NCI-H524 treated with DMSO at 0.1 percent for 48 hours (cell line): ENCODE measurements at regions not wholly inside any gene's neighbourhood (a gene's known extent, or its start where the extent isn't known, plus 50 kb on each side); places are given as distances from the start of the nearest gene placed in this dataset.

Experiments used
- DNase-seq: peaks from one replicate; lab custom pipeline; 2025; lab: John Stamatoyannopoulos, UW

- DNase-seq, result no peak
Measured at GRCh38 chr1:4270651-4271337, 370.7 kb upstream of the C1orf174 start.

- DNase-seq, result no peak
Measured at GRCh38 chr1:4271338-4271998, 371.4 kb upstream of the C1orf174 start.

GRCh38 chr1:4272568-4272967 lies 372.5 kb upstream of the C1orf174 start:
- DNase-seq, result no peak

GRCh38 chr1:4273243-4273642 lies 373.2 kb upstream of the C1orf174 start:
- DNase-seq, result no peak

GRCh38 chr1:4273747-4274146 lies 373.7 kb upstream of the C1orf174 start:
- no peak for DNase-seq

GRCh38 chr1:4275083-4275482 lies 375.0 kb upstream of the C1orf174 start:
- no peak for DNase-seq

GRCh38 chr1:4276238-4276637 lies 376.2 kb upstream of the C1orf174 start:
- DNase-seq, result no peak

GRCh38 chr1:4277598-4277997 lies 376.8 kb upstream of the AJAP1 start:
- no peak for DNase-seq

- DNase-seq, result no peak
Measured at GRCh38 chr1:4284976-4285375, 369.4 kb upstream of the AJAP1 start.

- no peak for DNase-seq
Measured at GRCh38 chr1:4292861-4293260, 361.5 kb upstream of the AJAP1 start.

- no peak for DNase-seq
Measured at GRCh38 chr1:4298361-4299083, 355.9 kb upstream of the AJAP1 start.

GRCh38 chr1:4301007-4301406 lies 353.4 kb upstream of the AJAP1 start:
- DNase-seq, result no peak

- DNase-seq, result no peak
Measured at GRCh38 chr1:4303303-4303702, 351.1 kb upstream of the AJAP1 start.

- DNase-seq, result no peak
Measured at GRCh38 chr1:4305526-4306301, 348.7 kb upstream of the AJAP1 start.

GRCh38 chr1:4306559-4307467 lies 347.6 kb upstream of the AJAP1 start:
- no peak for DNase-seq

GRCh38 chr1:4307468-4307845 lies 347.0 kb upstream of the AJAP1 start:
- no peak for DNase-seq

GRCh38 chr1:4307911-4308545 lies 346.4 kb upstream of the AJAP1 start:
- DNase-seq, result no peak

GRCh38 chr1:4308806-4309205 lies 345.6 kb upstream of the AJAP1 start:
- DNase-seq, result no peak

- DNase-seq, result no peak
Measured at GRCh38 chr1:4309676-4310320, 344.6 kb upstream of the AJAP1 start.

- DNase-seq, result no peak
Measured at GRCh38 chr1:4310396-4310923, 343.9 kb upstream of the AJAP1 start.
